ENCODE measurements at regions not wholly inside any gene's neighbourhood (a gene's known extent, or its start where the extent isn't known, plus 50 kb on each side); places are given as distances from the start of the nearest gene placed in this dataset.

- CTCF ChIA-PET: no interaction called here
- Histone ChIP-seq H3K9me3 (ENCODE audit: low read depth, low read length, poor library complexity, severe bottlenecking) (no peaks in the 10 kb centered on the region), H3K4me3 (ENCODE audit: low read depth, low read length, poor library complexity, severe bottlenecking) (no peak overlapping the region), H3K27ac (ENCODE audit: low read depth, low read length, poor library complexity, severe bottlenecking) (no peak overlapping the region), H3K36me3 (ENCODE audit: insufficient read depth, low read length, poor library complexity, severe bottlenecking) (no peaks in the 10 kb centered on the region), H3K27me3 (replicated peaks; ENCODE audit: insufficient read depth, low read depth, low read length, poor library complexity) (no peaks in the 10 kb centered on the region), H3K4me1 (ENCODE audit: insufficient read depth, low read length, poor library complexity, severe bottlenecking) (no peaks in the 10 kb centered on the region)
- no TSS peak for BruUV-seq (replicated peaks)
- no peak for DNase-seq (ENCODE audit: low spot score)
- no peak for TF ChIP-seq EZH2 (IDR thresholded peaks at IDR 0.05; ENCODE audit: borderline replicate concordance, low read depth, low read length, poor library complexity, severe bottlenecking)
- TF ChIP-seq, protein P1, sequence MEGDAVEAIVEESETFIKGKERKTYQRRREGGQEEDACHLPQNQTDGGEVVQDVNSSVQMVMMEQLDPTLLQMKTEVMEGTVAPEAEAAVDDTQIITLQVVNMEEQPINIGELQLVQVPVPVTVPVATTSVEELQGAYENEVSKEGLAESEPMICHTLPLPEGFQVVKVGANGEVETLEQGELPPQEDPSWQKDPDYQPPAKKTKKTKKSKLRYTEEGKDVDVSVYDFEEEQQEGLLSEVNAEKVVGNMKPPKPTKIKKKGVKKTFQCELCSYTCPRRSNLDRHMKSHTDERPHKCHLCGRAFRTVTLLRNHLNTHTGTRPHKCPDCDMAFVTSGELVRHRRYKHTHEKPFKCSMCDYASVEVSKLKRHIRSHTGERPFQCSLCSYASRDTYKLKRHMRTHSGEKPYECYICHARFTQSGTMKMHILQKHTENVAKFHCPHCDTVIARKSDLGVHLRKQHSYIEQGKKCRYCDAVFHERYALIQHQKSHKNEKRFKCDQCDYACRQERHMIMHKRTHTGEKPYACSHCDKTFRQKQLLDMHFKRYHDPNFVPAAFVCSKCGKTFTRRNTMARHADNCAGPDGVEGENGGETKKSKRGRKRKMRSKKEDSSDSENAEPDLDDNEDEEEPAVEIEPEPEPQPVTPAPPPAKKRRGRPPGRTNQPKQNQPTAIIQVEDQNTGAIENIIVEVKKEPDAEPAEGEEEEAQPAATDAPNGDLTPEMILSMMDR (conservative IDR thresholded peaks at IDR 0.05; ENCODE audit: low read depth, low read length): no peak
- intact Hi-C loops (cut with micrococcal nuclease; ENCODE audit: unreplicated experiment): no loop called here
- POLR2A ChIA-PET (ENCODE audit: low non-redundant PET): no interaction called here
Observed at GRCh38 chr11:71322861-71323582, 70.6 kb upstream of the SHANK2 start.

- CTCF ChIA-PET: no interaction called here
- POLR2A ChIA-PET (ENCODE audit: low non-redundant PET): no interaction called here
Observed at GRCh38 chr11:71322192-71322735, 69.9 kb upstream of the SHANK2 start.

DNA sequence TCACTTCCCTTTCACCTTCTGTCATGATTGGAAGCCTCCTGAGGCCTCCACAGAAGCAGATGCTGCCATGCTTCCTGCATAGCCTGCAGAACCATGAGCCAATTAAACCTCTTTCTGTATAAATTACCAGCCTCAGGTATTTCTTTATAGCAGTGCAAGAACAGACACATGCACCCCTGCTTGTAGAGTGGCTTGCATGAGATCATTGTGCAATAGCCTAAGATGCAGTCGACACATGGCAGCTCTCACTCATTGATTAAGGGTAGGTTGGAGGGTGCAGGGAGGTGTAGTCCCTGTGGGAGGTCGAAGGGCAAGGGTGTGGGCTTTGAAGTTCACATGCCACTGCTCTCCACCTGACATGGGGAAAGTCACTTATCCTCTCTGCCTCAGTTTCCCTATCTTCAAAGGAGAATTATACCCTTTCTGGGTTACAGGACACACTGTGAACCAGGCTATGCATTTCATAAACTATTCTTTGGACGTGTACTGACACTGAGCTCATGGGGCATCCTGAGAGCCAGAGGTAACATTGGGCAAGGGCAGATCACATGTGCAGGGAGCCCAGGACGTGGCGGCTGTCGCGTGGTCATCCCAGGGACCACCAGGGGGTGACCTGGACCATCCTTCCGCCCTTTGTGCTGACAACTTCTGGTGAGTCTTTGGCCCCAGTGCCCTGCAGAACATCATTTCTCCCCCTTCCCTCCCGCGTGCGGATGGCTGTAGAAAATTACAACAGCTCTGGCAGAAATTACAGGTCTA, 69.2 kb upstream of the SHANK2 start:
- intact Hi-C loops (cut with micrococcal nuclease; ENCODE audit: unreplicated experiment): no loop called here
- no peaks in the 10 kb centered on the region for H3K36me3 ChIP-seq (ENCODE audit: insufficient read depth, low read length, poor library complexity, severe bottlenecking)
- H3K9me3 ChIP-seq (ENCODE audit: low read depth, low read length, poor library complexity, severe bottlenecking): peaks cover 9% of the 10 kb centered on the region
- no peak overlapping the region for H3K4me3 ChIP-seq (ENCODE audit: low read depth, low read length, poor library complexity, severe bottlenecking)
- no peak overlapping the region for H3K27ac ChIP-seq (ENCODE audit: low read depth, low read length, poor library complexity, severe bottlenecking)
- POLR2A ChIA-PET (ENCODE audit: low non-redundant PET): no interaction called here
- DNase-seq (ENCODE audit: low spot score): no peak
- no peaks in the 10 kb centered on the region for H3K4me1 ChIP-seq (ENCODE audit: insufficient read depth, low read length, poor library complexity, severe bottlenecking)
- BruUV-seq (replicated peaks): no TSS peak
- TF ChIP-seq EZH2 (IDR thresholded peaks at IDR 0.05; ENCODE audit: borderline replicate concordance, low read depth, low read length, poor library complexity, severe bottlenecking): no peak
- TF ChIP-seq, protein P1 (conservative IDR thresholded peaks at IDR 0.05; ENCODE audit: low read depth, low read length): no peak
- H3K27me3 ChIP-seq (replicated peaks; ENCODE audit: insufficient read depth, low read depth, low read length, poor library complexity): no peaks in the 10 kb centered on the region
- CTCF ChIA-PET: no interaction called here

More at GRCh38 chr11:71322192-71322735, 69.9 kb upstream of the SHANK2 start:
- Histone ChIP-seq H3K9me3 (ENCODE audit: low read depth, low read length, poor library complexity, severe bottlenecking) (peaks cover 3% of the 10 kb centered on the region), H3K4me1 (ENCODE audit: insufficient read depth, low read length, poor library complexity, severe bottlenecking) (no peaks in the 10 kb centered on the region), H3K27ac (ENCODE audit: low read depth, low read length, poor library complexity, severe bottlenecking) (no peak overlapping the region), H3K27me3 (replicated peaks; ENCODE audit: insufficient read depth, low read depth, low read length, poor library complexity) (no peaks in the 10 kb centered on the region), H3K4me3 (ENCODE audit: low read depth, low read length, poor library complexity, severe bottlenecking) (no peak overlapping the region), H3K36me3 (ENCODE audit: insufficient read depth, low read length, poor library complexity, severe bottlenecking) (no peaks in the 10 kb centered on the region)
- intact Hi-C loops (cut with micrococcal nuclease; ENCODE audit: unreplicated experiment): no loop called here
- no TSS peak for BruUV-seq (replicated peaks)
- TF ChIP-seq, protein P1 (conservative IDR thresholded peaks at IDR 0.05; ENCODE audit: low read depth, low read length): no peak
- TF ChIP-seq EZH2 (IDR thresholded peaks at IDR 0.05; ENCODE audit: borderline replicate concordance, low read depth, low read length, poor library complexity, severe bottlenecking): no peak
- no peak for DNase-seq (ENCODE audit: low spot score)

Data from A673 (cell line).